GM18858 (cell line): ENCODE measurements at regions not wholly inside any gene's neighbourhood (a gene's known extent, or its start where the extent isn't known, plus 50 kb on each side); places are given as distances from the start of the nearest gene placed in this dataset.

ENCODE experiments used
- ATAC-seq: cut with Tn5 transposase; IDR thresholded peaks from one replicate; pipeline ENCODE4 v1.9.1; 2021; ENCODE audit not compliant: unreplicated experiment

DNA sequence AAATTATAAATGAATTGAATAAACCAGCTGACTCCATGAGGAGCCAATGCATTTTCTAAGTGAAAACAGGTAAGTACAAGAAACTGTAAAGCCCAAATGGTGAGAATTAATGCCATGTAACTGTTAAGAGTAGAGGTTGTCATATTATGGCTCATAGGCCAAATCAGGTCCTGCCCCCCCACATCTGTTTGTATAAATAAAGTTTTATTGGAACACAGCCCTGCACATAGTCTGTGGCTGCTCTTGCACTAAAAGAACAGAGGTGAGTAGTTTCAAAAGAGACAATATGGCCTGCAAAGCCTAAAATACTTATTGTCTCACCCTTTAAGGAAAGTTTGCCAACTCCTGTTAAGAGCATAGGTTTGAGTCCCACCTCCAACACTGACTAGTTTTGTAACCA lies 140.5 kb upstream of the SRRM4 start:
- ATAC-seq, result no peak

DNA sequence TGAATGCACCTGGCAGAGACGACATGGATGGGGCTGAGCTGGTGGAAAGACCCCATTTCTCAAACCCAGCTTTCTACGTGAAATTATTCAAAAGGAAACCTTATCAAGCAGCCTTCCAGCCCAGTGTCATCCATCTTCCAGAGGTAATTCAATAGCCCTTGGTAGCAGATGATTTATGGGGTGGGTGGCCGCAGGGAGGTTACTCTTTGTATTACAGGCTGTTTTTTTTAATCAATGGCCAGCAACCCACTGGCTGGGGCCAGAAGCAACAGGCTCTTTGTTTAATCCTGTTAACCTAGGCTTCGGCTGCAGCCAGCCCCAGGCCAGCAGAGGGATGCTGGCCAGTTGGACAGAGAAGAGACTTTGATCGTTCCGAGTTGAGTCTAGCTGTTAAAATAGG lies 139.8 kb upstream of the SRRM4 start:
- no peak for ATAC-seq

DNA sequence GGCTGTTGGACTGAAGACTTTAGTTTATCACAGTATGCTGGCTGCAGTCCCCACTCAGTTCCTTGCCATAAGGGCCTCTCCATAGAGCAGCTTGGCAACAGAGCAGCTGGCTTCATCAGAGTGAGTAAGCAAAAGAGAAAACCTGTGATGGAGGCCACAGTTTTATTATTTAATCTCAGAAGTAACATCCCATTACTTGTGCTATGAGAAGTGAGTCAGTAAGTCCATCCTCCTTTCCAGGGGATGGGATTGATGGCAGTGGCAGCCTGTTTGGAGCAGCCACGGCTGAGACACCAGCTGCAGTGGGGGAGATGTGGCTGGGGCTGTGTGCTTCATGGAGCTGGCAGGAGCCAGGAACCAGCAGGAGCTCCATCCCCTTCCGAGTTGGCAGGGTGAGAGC lies 138.5 kb upstream of the SRRM4 start:
- ATAC-seq, result no peak

DNA sequence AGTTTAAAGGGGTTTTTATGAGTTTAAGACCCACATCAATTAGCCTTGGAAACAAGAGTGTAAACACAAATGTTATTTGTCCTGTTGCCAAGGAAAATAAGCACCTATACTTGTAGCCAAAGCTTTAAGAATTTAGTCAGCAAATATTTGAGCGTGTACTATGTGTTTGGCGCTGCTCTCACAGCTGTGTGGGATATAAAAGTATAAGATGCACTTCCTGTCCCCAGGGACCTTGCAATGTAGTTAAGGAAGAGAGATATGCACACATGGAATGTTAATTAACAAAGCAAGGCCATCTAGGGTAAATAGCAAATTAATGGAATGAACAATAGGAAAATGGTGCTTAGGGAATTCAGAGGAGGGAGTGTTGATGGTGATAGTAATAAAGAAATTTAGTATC lies 134.9 kb upstream of the SRRM4 start:
- ATAC-seq, result no peak

DNA sequence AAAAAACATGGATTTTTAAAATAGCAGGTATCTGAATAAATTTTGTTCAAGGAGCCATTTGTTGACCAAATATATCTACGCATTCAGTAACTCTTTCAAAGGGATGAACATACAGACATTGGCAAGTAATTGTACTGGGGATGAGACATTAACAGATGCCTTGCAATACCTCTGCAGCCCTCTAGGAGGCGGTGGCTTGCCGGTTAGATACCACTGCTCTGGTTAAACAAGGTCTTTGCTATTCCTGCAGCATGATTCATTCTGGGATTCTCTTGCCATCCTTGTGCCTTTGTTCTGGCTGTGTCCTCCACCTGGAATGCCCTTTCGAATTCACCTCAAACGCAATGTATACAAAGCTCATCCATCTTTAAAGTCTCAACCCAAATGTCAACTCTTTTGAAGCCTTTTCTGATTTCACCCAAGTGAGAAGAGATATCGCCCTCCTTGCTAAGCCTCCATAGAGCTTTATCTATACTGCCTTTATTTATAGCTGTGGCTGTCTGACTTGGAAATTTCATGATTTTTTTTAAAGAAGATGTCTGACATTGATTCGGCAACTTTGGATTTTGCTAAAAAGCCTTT lies 131.0 kb upstream of the SRRM4 start:
- no peak for ATAC-seq

DNA sequence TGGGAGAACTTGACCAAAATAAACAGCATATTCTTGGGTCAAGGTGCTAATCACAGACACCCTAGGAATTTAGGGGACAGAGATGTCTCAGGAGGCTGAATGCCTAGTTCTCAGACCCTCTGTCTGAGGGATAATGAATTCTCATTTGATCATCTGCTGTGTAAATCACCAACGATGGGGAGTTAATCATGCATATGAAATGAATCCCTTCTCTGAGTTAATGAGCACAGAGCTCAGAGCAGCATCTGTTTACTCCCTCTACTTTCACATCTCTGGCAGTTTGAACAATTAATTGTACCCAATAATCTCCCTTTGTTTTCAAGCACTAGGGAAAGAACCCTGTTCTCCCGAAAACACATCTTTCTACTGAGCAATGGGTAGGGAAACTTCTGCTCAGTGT lies 129.4 kb upstream of the SRRM4 start:
- no peak for ATAC-seq

DNA sequence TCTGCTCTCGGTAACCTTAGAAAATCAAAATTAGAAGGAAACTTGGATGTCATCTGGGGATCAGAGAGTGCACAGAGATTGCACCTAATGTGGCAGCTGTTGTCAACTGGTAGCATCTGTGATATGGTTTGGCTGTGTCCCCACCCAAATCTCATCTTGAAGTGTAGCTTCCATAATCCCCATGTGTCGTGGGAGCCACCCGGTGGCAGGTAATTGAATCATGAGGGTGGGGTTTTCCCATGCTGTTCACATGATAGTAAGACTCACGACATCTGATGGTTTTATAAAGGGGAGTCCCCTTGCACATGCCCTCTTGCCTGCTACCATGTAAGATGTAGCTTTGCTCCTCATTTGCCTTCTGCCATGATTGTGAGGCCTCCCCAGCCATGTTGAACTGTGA lies 127.7 kb upstream of the SRRM4 start:
- no peak for ATAC-seq

DNA sequence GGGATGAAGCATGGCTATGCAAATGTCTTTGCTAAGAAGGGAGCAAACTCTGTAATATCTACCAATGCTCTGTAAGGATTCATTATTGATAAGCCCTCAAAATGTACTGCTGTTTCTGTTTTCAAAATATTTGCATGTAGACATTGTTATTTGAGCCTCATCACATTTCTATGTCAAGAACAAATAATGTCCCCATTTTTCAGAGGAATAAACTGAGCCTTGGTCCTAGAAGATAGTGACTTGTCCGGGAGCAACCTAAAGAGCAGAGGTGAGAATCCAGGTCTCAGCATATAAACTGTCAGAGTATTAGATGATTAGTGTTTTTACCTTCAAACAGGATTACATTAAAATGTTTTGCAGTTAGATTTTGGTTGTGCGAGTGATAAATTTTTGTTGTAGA lies 125.5 kb upstream of the SRRM4 start:
- ATAC-seq, result no peak

DNA sequence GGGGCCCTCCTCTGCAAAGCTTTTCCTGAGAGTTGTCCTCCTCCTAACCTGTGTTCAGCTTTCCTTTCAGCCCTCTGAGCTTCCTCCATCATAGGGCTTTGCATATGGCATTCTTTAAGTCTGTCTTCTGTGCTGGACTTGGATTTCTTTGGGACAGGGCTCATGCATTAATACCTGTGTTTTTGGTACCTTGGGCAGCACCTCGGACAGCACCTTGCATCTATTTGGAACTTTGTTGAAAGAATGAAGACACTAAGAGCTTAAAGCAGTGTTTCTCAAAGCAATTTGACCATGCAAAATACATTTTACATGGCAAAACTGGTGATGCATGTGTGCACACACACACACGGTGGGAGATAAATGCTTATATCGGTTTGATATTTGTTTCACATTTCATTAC lies 115.0 kb upstream of the SRRM4 start:
- ATAC-seq, result no peak

DNA sequence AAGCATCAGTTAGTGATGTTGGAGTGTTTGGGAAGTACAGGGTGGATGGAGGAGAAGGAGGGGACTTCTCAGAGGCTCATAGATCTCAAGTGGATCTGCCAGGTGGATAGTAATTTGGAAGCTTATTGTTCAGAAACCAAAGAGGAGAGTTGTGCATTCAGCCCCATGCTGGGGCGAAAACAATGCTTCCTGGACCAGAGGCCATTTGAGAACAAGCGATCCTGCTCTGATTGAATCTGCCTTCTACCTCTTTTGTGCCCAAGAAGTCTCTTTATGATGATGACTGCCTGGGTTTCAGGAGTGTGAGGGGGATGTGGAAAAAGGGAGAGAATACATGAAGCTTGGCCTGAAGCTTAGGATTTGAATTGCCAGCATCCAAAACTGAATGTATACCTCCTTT lies 110.8 kb upstream of the SRRM4 start:
- no peak for ATAC-seq

DNA sequence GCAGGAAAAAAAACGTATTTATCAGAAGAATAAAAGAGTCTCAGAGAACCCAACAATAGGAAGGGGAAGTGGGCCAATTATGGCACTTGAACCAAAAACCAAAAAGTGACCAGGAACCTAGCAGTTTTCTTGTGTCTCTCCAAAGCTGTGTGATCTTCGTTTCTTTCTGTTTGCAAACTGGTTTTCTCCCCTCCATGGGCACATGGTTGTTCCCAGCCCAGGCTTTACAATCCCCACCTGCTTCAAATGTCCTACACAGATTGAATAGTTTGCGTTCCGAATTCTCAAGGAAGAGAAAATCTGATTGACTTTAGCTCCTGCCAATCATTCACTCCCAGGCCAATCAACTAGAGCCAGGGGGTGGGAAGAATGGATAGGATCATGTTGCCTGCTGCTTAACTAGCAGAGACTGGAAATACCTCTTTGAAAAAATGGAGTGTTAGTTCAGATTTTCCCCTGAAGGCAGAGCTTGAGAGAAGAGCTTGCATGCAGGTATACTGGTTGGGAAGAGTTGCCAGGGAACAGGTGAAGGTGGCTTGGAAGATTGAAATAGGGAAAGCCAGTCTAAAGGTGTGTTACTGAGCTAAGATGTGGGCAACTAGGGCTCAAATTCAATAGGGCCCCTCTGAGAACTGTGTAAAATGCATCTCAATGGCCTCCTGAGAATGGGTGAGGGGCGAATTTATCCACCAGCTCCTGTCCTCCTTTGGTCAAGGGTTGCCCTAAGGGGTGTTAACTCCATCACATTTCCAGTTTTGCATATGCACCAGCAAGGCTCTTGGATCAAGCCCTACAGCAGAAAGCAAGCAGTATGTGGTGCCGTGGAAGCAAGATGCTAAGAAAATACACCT lies 106.4 kb upstream of the SRRM4 start:
- ATAC-seq, result no peak

DNA sequence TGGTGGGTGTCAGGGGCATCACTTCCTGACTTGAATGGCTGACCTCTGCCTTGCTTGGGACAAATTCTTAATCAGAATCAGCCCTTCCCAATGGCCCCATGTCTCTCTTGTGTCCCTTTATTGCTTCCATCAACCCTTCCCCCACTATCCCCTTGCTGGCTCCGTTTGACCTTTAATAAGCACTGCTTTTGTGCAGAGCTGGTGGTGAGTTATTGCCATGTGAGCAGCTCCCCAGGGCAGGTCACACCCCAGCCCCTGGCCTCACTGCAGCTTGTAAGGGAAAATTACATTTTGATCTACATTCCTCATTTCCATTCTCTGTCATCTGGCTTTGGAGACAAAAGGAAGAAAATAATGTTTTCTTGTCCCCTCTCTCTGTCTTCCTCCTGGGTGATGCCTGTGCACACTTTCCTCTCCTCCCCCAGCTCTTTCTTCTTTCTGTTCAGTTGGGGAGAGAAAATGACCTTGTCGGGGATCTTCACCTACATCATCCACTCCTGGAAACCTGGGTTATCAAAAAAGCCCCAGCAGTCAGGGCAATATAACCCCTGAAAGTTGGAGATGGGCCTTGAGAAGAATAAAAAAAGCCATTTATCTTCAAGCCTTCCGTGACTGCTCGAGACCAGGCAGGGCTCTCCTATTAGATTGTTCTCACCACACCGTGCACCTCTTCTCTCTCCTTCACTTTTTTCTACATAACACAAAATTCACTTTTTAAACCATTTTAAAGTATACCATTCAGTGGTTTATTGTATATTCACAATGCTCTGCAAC lies 100.4 kb upstream of the SRRM4 start:
- ATAC-seq, result no peak

DNA sequence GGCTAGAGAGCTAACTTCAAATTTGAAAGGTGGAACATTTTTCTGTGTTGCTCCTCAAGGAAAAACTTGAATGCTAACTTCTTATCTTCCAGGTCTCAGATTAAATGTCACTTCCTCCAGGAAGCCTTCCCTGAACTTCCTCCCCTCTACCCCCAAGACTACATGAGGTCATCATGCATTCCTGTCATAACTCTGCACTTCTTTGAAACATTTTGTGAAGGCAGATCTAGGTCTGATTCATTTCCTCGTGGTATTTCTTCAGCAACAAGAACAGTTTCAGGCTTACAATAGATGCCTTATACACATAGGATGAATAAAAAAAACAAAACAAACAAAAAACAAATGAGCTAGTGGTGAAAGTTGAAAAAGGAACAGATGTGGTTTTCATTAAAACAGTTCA lies 97.1 kb upstream of the SRRM4 start:
- ATAC-seq, result no peak

DNA sequence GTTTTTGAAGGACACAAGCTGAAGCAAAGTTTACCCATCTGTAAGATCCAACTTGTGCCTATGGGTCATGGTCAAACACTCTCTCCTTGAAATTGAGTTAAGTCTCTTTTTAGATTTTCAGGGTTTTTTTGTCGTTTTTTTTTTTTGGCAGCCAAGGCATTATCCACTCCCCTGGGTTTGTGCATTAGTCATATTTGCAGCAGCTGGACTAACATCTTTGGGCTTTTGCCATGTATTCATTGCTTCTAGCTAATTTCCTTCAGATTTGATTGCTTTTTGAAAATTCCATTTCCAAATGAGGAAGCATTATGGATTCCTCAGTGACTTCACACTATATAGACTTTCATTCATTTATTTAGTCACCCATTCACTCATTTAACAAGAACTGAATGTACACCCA lies 80.3 kb upstream of the SRRM4 start:
- no peak for ATAC-seq

DNA sequence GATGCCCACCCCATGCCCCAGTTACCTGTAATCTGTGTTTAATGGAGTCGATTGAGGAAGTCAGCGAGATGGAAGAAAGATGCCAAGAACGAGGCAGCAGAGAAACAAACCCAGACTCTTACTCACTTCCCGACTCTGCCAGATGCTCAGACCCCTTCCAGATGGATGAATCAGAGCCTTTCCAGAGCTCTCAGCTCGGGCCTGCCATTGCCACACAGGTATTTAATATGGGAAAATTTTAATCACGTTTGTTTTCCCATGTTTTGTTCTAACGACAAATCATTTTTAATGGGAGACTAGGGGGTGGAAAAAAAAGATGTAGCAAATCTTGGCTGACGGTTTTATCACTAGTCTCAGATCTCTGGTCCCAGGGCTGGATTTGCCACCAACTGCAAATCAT lies 72.5 kb upstream of the SRRM4 start:
- no peak for ATAC-seq

DNA sequence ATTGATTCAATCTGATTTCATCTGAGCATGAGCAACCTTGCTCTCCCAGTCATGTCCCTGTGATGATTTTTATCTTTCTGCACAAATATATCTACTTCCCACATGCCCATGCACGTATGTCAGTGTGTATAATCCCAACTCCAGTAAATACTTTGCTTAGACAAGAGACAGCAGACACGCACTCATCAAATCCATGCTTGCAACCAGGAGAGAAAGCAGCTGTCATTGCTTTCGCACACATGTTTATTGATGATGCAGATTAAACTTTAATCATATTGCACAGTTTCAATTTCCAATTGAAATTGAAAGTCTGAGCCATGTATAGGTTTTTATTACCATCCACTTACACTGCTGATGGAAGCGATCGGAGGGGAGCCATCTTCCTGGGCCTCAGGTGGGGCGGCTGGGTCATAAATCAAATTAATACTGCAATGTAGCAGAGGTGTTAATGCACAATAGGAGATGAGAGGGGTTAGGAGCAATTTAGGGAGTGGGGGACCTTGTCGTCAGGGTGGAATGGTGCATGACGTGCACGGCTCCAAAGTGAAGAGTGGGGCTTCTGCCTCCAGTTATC lies 68.6 kb upstream of the SRRM4 start:
- ATAC-seq, result no peak

DNA sequence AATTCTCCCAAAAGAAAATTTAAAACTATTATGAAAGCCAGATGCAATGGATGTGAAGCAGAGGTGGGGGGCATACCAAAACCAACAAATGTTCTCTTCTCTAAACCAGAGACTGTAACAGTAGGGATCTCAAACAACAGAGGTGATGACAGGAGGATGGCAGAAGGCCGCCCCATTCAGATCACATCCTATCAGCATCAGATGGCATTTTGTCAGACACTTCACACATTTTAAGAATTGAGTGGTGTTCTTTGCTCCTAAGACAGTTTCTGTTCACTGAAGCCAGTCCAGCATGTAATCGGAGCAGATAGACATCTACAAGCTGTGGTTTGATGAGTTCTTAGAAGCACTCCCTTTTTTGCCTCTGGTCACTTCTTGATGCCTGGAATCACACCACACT lies 59.6 kb upstream of the SRRM4 start:
- no peak for ATAC-seq

DNA sequence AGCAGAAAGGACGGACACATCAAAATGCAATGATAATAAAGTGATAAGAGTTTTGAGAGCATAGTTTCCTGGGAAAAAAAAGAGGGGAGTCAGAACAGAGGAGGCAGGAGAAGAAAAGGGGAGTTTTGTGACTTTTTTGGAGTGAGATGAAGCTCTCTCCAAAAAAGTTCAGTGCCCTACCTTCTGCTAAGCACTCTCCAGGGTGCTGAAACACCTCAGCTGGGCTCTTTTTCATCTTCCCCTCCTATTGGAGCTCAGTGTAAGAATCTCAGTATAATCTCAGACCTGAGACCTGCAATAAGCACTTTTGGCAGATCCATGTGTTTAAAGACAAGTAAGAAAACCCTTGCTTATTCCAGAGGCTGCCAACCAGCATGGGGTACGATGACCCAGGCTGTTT lies 58.9 kb upstream of the SRRM4 start:
- ATAC-seq, result no peak

DNA sequence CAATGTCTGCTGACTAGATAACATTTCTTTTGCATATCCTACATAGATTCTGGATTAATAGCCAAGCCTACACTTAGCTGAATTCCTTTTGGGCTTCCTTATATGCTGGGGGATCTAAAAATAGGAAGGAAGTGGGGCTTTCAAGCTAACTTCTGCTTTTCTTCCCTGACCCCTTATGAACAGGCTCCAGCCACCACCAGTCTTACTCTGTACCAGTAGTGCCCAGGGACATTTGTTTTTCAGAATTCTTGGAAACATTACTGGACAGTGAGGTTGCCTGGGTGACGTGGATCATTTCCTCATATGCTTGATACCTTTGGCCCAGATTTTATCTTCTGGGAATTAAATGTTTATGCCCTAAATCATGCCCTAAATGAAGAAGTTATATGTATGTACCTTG lies 55.9 kb upstream of the SRRM4 start:
- no peak for ATAC-seq

DNA sequence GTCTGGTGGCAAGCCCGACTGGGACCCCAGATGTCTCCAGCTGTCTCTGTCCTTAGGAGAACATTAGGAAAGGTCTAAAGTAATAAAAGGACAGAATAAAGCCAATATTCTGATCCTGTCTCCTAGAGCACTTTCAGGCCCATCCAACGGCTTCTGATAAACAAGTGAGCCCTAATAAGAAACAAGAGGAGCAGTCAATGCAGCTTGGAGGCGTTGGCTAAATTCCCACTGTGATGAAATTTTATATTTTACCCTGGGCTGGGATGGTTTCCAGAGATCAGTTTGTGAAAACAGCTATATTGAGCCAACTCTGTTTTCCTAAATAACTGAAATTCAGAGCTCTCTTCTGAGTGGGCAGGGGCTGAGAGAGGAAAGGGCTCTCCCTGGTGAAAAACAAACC lies 55.5 kb upstream of the SRRM4 start:
- no peak for ATAC-seq
